Osteocyte (in vitro differentiated cells): ENCODE measurements at regions not wholly inside any gene's neighbourhood (a gene's known extent, or its start where the extent isn't known, plus 50 kb on each side); places are given as distances from the start of the nearest gene placed in this dataset.

Experiments used
- DNase-seq: peaks from one replicate; pipeline ENCODE4 v3.0.0; 2021; ENCODE audit warnings: mixed read lengths; ENCODE audit not compliant: unreplicated experiment; ENCODE audit errors: extremely low spot score
- H3K27ac Mint-ChIP-seq: one replicate; pipeline ENCODE4 v1.8.0; 2021; ENCODE audit warnings: mild to moderate bottlenecking, mixed read lengths; ENCODE audit not compliant: unreplicated experiment
- H3K27me3 Mint-ChIP-seq: one replicate; pipeline ENCODE4 v1.8.0; 2021; ENCODE audit warnings: mixed read lengths; ENCODE audit not compliant: unreplicated experiment
- H3K36me3 Mint-ChIP-seq: one replicate; pipeline ENCODE4 v1.8.0; 2021; ENCODE audit warnings: mixed read lengths; ENCODE audit not compliant: unreplicated experiment
- H3K4me1 Mint-ChIP-seq: one replicate; pipeline ENCODE4 v1.8.0; 2021; ENCODE audit warnings: mixed read lengths; ENCODE audit not compliant: unreplicated experiment
- H3K4me3 Mint-ChIP-seq: one replicate; pipeline ENCODE4 v1.8.0; 2021; ENCODE audit warnings: mild to moderate bottlenecking, moderate library complexity, mixed read lengths; ENCODE audit not compliant: unreplicated experiment
- H3K9me3 Mint-ChIP-seq: one replicate; pipeline ENCODE4 v1.8.0; 2021; ENCODE audit warnings: mixed read lengths; ENCODE audit not compliant: unreplicated experiment
- CTCF ChIP-seq: fragments of 200-600 bp; sonication (generic); IDR thresholded peaks from 2 replicates; pipeline ENCODE4 v1.5.0; 2021; ENCODE audit warnings: antibody characterized with exemption, mild to moderate bottlenecking, moderate library complexity

- H3K27me3 Mint-ChIP-seq, result peaks cover 11% of the 10 kb centered on the region
- peaks cover 5% of the 10 kb centered on the region for H3K9me3 Mint-ChIP-seq
- no peak overlapping the region for H3K4me3 Mint-ChIP-seq
- DNase-seq, result no peak
- no peaks in the 10 kb centered on the region for H3K36me3 Mint-ChIP-seq
- no peak overlapping the region for H3K27ac Mint-ChIP-seq
- no peak for TF ChIP-seq CTCF
- no peaks in the 10 kb centered on the region for H3K4me1 Mint-ChIP-seq
Observed at GRCh38 chr5:169458221-169458620, 125.4 kb upstream of the SPDL1 start.

- Mint-ChIP-seq H3K36me3 (no peaks in the 10 kb centered on the region), H3K9me3 (peaks cover 5% of the 10 kb centered on the region), H3K27me3 (peaks cover 3% of the 10 kb centered on the region), H3K4me1 (no peaks in the 10 kb centered on the region), H3K27ac (no peak overlapping the region), H3K4me3 (no peak overlapping the region)
- no peak for DNase-seq
- no peak for TF ChIP-seq CTCF
Observed at GRCh38 chr5:169450464-169450863, 133.1 kb upstream of the SPDL1 start.

GRCh38 chr5:169448826-169449225 is 134.7 kb upstream of the SPDL1 start:
- H3K4me3 Mint-ChIP-seq, result no peak overlapping the region
- H3K27me3 Mint-ChIP-seq, result peaks cover 3% of the 10 kb centered on the region
- DNase-seq, result no peak
- no peaks in the 10 kb centered on the region for H3K9me3 Mint-ChIP-seq
- no peaks in the 10 kb centered on the region for H3K4me1 Mint-ChIP-seq
- no peak for TF ChIP-seq CTCF
- no peak overlapping the region for H3K27ac Mint-ChIP-seq
- H3K36me3 Mint-ChIP-seq, result no peaks in the 10 kb centered on the region

GRCh38 chr5:169445191-169445590 is 138.4 kb upstream of the SPDL1 start:
- TF ChIP-seq CTCF, result no peak
- no peaks in the 10 kb centered on the region for H3K27me3 Mint-ChIP-seq
- no peaks in the 10 kb centered on the region for H3K9me3 Mint-ChIP-seq
- DNase-seq, result no peak
- no peak overlapping the region for H3K27ac Mint-ChIP-seq
- H3K4me1 Mint-ChIP-seq, result peaks cover 5% of the 10 kb centered on the region
- H3K4me3 Mint-ChIP-seq, result no peak overlapping the region
- no peaks in the 10 kb centered on the region for H3K36me3 Mint-ChIP-seq

- no peak for DNase-seq
- H3K36me3 Mint-ChIP-seq, result no peaks in the 10 kb centered on the region
- H3K4me1 Mint-ChIP-seq, result peaks cover 10% of the 10 kb centered on the region
- H3K4me3 Mint-ChIP-seq, result no peak overlapping the region
- no peak overlapping the region for H3K27ac Mint-ChIP-seq
- peaks cover 2% of the 10 kb centered on the region for H3K27me3 Mint-ChIP-seq
- no peaks in the 10 kb centered on the region for H3K9me3 Mint-ChIP-seq
- no peak for TF ChIP-seq CTCF
Observed at GRCh38 chr5:169442913-169443784, 140.4 kb upstream of the SPDL1 start.
